HUES6 (cell line): ENCODE measurements at regions not wholly inside any gene's neighbourhood (a gene's known extent, or its start where the extent isn't known, plus 50 kb on each side); places are given as distances from the start of the nearest gene placed in this dataset.

Source experiments
- H3K27ac ChIP-seq: 2 replicates; pipeline ENCODE4 v1.7.0; 2013; ENCODE audit warnings: low read depth, mild to moderate bottlenecking, low read length, inconsistent platforms
- H3K27me3 ChIP-seq: 2 replicates; pipeline ENCODE4 v1.6.1; 2013; ENCODE audit warnings: low read length; ENCODE audit not compliant: control insufficient read depth, insufficient read depth
- H3K36me3 ChIP-seq: 2 replicates; pipeline ENCODE4 v1.6.1; 2013; ENCODE audit warnings: low read length; ENCODE audit not compliant: control insufficient read depth, insufficient read depth
- H3K4me1 ChIP-seq: 2 replicates; pipeline ENCODE4 v1.6.1; 2013; ENCODE audit warnings: low read length; ENCODE audit not compliant: control insufficient read depth, insufficient read depth
- H3K4me3 ChIP-seq: 2 replicates; pipeline ENCODE4 v1.5.1; 2013; ENCODE audit warnings: low read depth, low read length
- H3K9ac ChIP-seq: one replicate; pipeline ENCODE4 v1.6.1; 2013; ENCODE audit warnings: mild to moderate bottlenecking, low read length
- H3K9me3 ChIP-seq: 2 replicates; pipeline ENCODE4 v1.6.1; 2013; ENCODE audit warnings: low read depth, low read length; ENCODE audit not compliant: control insufficient read depth, insufficient read depth

GRCh38 chr5:111004291-111004690, 67.2 kb upstream of the TSLP start:
- peaks cover 5% of the 10 kb centered on the region; the same call in 1 of the 2 replicates for H3K9me3 ChIP-seq
- no peaks in the 10 kb centered on the region for H3K4me1 ChIP-seq
- H3K4me3 ChIP-seq: no peak overlapping the region
- H3K9ac ChIP-seq: no peak overlapping the region
- H3K27me3 ChIP-seq: no peaks in the 10 kb centered on the region
- no peak overlapping the region for H3K27ac ChIP-seq
- no peaks in the 10 kb centered on the region for H3K36me3 ChIP-seq

DNA sequence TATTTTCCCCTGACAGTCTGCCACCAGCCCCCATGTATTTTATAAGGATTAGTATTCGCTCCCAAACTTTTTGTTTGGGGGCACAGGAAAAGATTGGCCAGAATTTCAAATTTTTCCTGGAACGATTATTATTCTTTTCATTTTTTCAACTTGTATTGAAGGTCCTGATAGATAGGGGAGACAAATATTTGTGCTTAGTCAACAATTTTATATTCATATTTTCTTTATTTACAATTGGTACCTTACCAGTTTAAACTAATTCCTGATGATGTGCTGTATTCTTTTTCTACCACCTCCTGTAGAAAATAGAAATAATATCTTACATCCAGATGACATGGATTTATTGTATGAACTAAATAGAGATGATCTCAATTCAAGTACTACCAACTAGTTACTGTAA, 60.7 kb upstream of the TSLP start:
- H3K4me1 ChIP-seq: no peaks in the 10 kb centered on the region
- H3K27ac ChIP-seq: no peak overlapping the region
- no peaks in the 10 kb centered on the region for H3K36me3 ChIP-seq
- no peaks in the 10 kb centered on the region for H3K27me3 ChIP-seq
- H3K9ac ChIP-seq: no peak overlapping the region
- H3K9me3 ChIP-seq: no peaks in the 10 kb centered on the region
- H3K4me3 ChIP-seq: no peak overlapping the region

DNA sequence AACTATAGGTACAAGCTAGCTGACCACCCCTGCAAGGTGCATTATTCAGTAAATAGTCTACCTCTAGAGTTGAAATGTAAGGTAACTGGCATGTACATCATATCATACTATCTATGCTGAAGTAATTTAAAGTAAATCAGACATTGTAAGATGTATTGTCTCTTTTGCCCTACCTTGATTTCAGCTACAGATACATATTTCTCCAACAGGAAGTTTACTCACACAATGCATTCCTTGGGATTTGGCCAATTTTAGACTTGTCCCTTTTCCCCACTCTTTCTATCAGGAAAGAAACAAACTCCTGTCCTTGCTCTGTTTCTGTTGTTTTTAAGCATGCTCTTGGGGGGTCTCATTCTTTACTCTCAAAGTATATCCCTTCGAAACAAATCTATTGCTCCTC, 58.5 kb upstream of the TSLP start:
- Histone ChIP-seq H3K27ac (no peak overlapping the region), H3K27me3 (no peaks in the 10 kb centered on the region), H3K36me3 (no peaks in the 10 kb centered on the region), H3K4me1 (no peaks in the 10 kb centered on the region), H3K9me3 (no peaks in the 10 kb centered on the region), H3K9ac (no peak overlapping the region), H3K4me3 (no peak overlapping the region)

- Histone ChIP-seq H3K4me1 (no peaks in the 10 kb centered on the region), H3K4me3 (no peak overlapping the region), H3K27me3 (no peaks in the 10 kb centered on the region), H3K36me3 (no peaks in the 10 kb centered on the region), H3K9ac (no peak overlapping the region), H3K27ac (no peak overlapping the region), H3K9me3 (no peaks in the 10 kb centered on the region)
Measured at GRCh38 chr5:111016801-111017200, 54.7 kb upstream of the TSLP start.

DNA sequence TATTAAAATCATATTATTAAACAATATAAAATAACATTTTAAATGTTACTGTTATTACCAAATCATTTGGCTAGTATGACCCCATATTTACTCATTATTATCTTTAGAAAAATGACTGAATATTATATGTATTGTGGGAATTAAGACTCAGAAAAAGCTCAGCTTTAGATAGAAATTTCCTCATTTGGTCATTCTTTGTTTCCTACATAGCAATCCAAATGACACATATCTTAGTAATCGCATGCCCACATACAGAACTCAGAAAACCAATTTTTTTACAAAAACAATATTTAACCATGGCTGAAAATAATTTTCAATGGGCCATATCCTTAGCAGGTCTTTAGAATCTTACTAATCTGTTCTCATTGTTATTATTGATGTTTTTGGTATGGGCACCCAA, 53.8 kb upstream of the TSLP start:
- no peak overlapping the region for H3K4me3 ChIP-seq
- H3K27me3 ChIP-seq: no peaks in the 10 kb centered on the region
- H3K27ac ChIP-seq: no peak overlapping the region

More for the DNA sequence above, 53.8 kb upstream of the TSLP start:
- no peaks in the 10 kb centered on the region for H3K4me1 ChIP-seq
- H3K9me3 ChIP-seq: no peaks in the 10 kb centered on the region
- no peaks in the 10 kb centered on the region for H3K36me3 ChIP-seq
- H3K9ac ChIP-seq: no peak overlapping the region
